ENCODE measurements at regions not wholly inside any gene's neighbourhood (a gene's known extent, or its start where the extent isn't known, plus 50 kb on each side); places are given as distances from the start of the nearest gene placed in this dataset.

DNA sequence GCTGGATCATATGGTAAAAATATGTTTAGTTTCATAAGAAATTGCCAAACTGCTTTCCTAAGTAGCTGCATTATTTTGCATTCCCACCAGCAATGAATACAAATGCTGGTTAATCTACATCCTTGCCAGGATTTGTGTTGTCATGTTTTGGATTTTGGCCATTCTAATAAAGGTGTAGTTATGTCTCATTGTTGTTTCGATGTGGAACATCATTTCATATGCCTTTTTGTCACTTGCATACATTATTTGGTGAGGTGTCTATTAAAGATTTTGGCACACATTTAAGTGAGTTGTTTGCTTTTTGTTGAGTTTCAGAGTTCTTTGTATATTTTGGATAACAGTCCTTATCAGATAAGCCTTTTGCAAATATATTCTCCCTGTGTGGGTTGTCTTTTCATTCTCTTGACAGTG is 299.2 kb upstream of the TFPI start:
- TF ChIP-seq, protein P1, sequence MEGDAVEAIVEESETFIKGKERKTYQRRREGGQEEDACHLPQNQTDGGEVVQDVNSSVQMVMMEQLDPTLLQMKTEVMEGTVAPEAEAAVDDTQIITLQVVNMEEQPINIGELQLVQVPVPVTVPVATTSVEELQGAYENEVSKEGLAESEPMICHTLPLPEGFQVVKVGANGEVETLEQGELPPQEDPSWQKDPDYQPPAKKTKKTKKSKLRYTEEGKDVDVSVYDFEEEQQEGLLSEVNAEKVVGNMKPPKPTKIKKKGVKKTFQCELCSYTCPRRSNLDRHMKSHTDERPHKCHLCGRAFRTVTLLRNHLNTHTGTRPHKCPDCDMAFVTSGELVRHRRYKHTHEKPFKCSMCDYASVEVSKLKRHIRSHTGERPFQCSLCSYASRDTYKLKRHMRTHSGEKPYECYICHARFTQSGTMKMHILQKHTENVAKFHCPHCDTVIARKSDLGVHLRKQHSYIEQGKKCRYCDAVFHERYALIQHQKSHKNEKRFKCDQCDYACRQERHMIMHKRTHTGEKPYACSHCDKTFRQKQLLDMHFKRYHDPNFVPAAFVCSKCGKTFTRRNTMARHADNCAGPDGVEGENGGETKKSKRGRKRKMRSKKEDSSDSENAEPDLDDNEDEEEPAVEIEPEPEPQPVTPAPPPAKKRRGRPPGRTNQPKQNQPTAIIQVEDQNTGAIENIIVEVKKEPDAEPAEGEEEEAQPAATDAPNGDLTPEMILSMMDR (IDR thresholded peaks at IDR 0.05), result no peak

DNA sequence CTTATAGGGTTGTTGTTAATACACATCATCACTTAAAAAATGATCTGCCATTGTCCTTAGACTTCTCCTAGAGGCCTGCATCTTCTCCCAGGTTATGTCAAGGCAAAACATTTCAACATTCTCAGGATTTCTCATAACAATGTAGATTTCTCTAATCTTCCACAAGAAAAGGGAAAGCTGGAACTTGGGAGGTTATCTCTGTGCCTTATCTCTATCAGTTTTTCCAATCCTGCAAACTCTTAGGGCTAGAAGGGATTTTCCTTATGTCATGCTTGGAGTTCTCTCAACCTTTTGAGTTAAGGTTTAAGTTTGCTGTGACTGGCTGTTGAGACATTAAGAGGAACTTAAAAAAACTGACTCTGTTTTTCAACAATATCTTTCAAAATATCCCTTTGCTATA is 300.6 kb upstream of the TFPI start:
- TF ChIP-seq, protein P1 (IDR thresholded peaks at IDR 0.05), result no peak

DNA sequence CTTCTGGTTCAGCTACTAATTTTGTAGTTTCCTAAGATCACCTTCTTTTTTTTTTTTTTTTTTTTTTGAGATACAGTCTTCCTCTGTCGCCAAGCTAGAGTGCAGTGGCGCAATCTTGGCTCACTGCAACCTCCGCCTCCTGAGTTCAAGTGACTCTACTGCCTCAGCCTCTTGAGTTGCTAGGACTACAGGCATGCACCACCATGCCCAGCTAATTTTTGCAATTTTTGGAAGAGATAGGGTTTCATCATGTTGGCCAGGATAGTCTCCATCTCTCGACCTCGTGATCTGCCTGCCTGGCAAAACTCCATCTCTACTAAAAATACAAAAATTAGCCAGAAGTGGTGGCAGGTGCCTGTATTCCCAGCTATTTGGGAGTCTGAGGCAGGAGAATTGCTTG is 301.5 kb upstream of the TFPI start:
- TF ChIP-seq, protein P1 (IDR thresholded peaks at IDR 0.05), result no peak

DNA sequence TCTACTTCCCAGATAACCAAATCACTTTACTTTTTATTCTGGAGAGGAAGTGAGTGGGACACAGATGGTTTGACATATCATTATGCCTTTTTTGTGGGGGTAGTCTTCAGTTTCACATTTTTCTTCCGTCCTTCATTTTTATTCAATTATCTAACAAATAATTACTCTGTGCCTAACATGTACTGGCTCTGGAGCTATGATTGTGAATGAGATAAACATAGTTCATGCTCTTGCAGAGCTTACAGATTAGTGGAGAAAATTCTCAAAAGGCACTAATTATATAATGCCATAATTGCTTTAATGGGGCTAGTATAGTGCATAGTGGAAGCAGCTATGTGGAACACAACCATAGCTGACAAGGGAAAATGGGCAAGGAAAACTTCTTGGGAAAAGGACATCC is 303.6 kb upstream of the TFPI start:
- TF ChIP-seq, protein P1 (IDR thresholded peaks at IDR 0.05), result no peak

DNA sequence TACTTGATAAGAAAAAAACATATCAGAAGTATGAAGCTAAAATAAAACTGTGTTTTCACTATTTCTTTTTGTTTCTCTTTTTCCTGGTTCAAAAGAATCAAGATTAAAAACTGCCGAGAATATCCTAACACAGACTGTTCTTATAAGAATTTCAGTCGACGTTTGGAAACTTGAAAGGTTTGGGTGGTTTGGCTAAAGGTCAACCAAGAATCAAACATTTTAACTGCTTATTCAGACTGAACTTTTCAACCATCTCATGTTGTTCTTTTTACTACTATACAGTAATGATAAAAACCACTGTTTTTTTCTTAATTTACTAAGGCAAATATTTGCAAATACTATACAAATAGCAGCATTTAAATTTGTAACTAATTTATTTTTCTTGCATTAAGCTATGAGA is 308.5 kb upstream of the TFPI start:
- TF ChIP-seq, protein P1 (IDR thresholded peaks at IDR 0.05), result no peak

DNA sequence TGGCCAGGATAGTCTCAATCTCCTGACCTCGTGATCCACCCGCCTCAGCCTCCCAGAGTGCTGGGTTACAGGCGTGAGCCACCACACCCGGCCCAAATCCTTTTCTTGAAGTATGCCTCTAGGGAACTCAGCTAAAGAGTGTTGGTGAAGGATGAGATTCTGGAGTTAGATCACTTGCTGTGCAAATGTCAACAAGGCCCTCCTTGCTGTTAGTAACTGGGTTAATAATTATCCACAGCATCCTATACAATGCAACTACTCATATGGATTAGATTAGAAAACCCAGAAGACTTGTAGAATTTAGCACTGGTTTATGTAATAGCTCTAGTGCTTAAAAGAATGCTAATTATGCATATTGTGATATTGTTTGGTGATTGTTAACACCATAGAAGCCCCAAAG is 310.8 kb upstream of the TFPI start:
- TF ChIP-seq, protein P1 (IDR thresholded peaks at IDR 0.05), result no peak

DNA sequence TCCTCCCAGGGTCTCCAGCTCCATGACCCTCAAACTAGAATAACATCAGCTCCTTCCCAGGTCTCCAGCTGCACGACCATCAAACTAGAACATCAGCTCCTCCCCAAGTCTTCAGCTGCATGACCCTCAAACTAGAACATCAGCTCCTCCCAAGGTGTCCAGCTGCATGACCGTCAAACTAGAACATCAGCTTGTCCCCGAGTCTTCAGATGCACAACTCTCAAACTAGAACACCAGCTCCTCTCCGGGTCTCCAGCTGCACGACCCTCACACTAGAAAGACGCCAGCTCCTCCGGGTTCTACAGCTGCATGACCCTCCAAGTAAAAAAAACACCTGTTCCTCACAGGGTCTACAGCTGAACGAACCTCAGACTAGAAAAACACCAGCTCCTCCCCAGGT is 312.9 kb upstream of the TFPI start:
- TF ChIP-seq, protein P1 (IDR thresholded peaks at IDR 0.05), result no peak

DNA sequence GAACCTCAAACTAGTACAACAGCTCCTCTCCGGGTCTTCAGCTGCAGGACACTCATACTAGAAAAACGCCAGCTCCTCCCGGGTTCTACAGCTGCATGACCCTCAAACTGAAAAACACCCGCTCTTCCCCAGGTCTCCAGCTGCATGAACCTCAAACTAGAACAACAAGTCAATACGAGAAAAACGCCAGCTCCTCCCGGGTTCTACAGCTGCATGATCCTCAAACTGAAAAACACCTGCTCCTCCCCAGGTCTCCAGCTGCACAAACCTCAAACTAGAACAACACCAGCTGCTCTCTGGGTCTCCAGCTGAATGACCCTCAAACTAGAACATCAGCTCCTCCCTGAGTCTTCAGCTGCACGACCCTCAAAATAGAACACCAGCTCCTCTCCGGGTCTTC is 315.0 kb upstream of the TFPI start:
- TF ChIP-seq, protein P1 (IDR thresholded peaks at IDR 0.05), result no peak
